HG02938 (cell line): ENCODE measurements at regions not wholly inside any gene's neighbourhood (a gene's known extent, or its start where the extent isn't known, plus 50 kb on each side); places are given as distances from the start of the nearest gene placed in this dataset.

Experiments
- ATAC-seq: cut with Tn5 transposase; IDR thresholded peaks from one replicate; pipeline ENCODE4 v1.9.1; 2021; ENCODE audit warnings: mild to moderate bottlenecking, moderate library complexity; ENCODE audit not compliant: unreplicated experiment

- no peak for ATAC-seq
Observed at GRCh38 chr14:82414853-82415539, 881.3 kb upstream of the SEL1L start.

GRCh38 chr14:82419933-82420332, 886.3 kb upstream of the SEL1L start:
- ATAC-seq, result no peak

- ATAC-seq, result no peak
Observed at GRCh38 chr14:82420871-82421270, 887.2 kb upstream of the SEL1L start.

GRCh38 chr14:82421286-82421685, 887.6 kb upstream of the SEL1L start:
- ATAC-seq, result no peak

- no peak for ATAC-seq
Observed at GRCh38 chr14:82422230-82422629, 888.6 kb upstream of the SEL1L start.

- ATAC-seq, result no peak
Observed at GRCh38 chr14:82425261-82425660, 891.6 kb upstream of the SEL1L start.

GRCh38 chr14:82431031-82431430, 897.4 kb upstream of the SEL1L start:
- no peak for ATAC-seq

GRCh38 chr14:82432301-82433105, 898.9 kb upstream of the SEL1L start:
- no peak for ATAC-seq

GRCh38 chr14:82438436-82438835, 904.8 kb upstream of the SEL1L start:
- no peak for ATAC-seq

GRCh38 chr14:82441270-82441669, 907.6 kb upstream of the SEL1L start:
- no peak for ATAC-seq

- no peak for ATAC-seq
Observed at GRCh38 chr14:82445810-82446570, 912.3 kb upstream of the SEL1L start.

- ATAC-seq, result no peak
Observed at GRCh38 chr14:82447586-82447985, 913.9 kb upstream of the SEL1L start.

- ATAC-seq, result no peak
Observed at GRCh38 chr14:82449926-82450468, 916.3 kb upstream of the SEL1L start.

- no peak for ATAC-seq
Observed at GRCh38 chr14:82451675-82452074, 918.0 kb upstream of the SEL1L start.

- ATAC-seq, result no peak
Observed at GRCh38 chr14:82482345-82482744, 948.7 kb upstream of the SEL1L start.

- no peak for ATAC-seq
Observed at GRCh38 chr14:82488473-82488872, 954.8 kb upstream of the SEL1L start.

GRCh38 chr14:82490397-82490796, 956.7 kb upstream of the SEL1L start:
- no peak for ATAC-seq

GRCh38 chr14:82492157-82492556, 958.5 kb upstream of the SEL1L start:
- no peak for ATAC-seq

GRCh38 chr14:82500222-82500621, 966.6 kb upstream of the SEL1L start:
- ATAC-seq, result no peak

GRCh38 chr14:82501554-82501953, 967.9 kb upstream of the SEL1L start:
- no peak for ATAC-seq

- no peak for ATAC-seq
Observed at GRCh38 chr14:82502043-82502442, 968.4 kb upstream of the SEL1L start.
